UCSD-AML1 (cell line): ENCODE measurements at regions not wholly inside any gene's neighbourhood (a gene's known extent, or its start where the extent isn't known, plus 50 kb on each side); places are given as distances from the start of the nearest gene placed in this dataset.
"Not testable (repeated sequence)": the region's sequence is repeated elsewhere in the genome, so short reads cannot be mapped to it uniquely, and the experiment has no call there.

Experiments used
- DNase-seq: peaks from one replicate; lab custom pipeline; 2025; ENCODE audit not compliant: unreplicated experiment; lab: John Stamatoyannopoulos, UW

DNA sequence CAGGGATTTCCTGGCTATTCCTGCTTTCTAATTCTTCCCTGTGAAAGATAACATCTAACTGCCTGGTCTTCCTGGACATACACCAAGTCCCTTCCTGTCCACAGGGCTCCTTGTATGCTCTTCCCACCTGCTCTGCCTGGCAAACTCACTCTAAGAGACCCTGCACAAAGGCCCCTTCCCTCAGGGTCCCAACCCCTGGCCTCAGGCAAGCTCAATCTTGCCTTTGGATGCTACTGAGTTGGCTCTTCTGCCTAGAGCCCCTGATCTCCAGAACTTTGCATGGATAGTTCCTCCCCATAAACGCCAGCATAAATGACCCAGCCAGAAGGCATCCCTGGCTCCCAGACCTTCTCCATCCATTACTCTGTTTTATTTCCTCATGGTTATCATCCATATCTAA, 98.3 kb upstream of the OTOS start:
- DNase-seq, result no peak

GRCh38 chr2:240239325-240239724, 98.9 kb upstream of the OTOS start:
- DNase-seq, result no peak

- DNase-seq, result no peak
These were observed 99.7 kb upstream of the OTOS start for GRCh38 chr2:240240017-240240734.

DNA sequence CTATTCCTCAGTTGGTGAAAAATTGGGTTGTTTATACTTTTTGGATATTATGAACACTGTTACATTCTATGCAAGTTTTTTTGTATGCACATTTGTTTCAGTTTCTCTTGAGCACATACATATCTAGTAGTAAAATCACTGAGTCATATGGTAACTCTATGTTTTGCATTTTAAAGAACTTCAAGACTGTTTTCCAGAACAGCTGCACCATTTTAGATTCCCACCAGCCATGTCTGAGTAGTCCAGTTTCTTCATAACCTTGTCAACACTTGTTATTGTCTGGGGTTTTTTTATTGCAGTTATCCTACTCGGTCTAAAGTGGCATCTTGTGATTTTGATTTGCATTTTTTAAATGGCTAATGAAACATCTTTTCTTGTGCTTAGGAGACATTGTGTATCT, 100.3 kb upstream of the OTOS start:
- no peak for DNase-seq

GRCh38 chr2:240241572-240241971, 101.1 kb upstream of the OTOS start:
- no peak for DNase-seq

DNA sequence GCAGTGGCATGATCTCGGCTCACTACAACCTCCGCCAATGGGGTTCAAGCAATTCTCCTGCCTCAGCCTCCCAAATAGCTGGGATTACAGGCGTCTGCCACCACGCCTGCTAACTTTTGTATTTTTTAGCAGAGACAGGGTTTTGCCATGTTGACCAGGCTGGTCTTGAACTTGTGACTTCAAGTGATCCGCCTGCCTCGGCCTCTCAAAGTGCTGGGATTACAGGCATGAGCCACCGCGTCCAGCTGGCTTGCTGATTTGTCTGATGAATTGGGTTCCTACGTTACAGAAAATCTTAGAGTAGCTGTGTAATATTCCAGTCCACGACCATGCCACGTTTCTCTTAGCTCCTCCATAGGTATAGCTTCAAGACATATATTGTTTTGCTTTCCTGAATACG, 102.6 kb upstream of the OTOS start:
- DNase-seq, result not testable (repeated sequence)

DNA sequence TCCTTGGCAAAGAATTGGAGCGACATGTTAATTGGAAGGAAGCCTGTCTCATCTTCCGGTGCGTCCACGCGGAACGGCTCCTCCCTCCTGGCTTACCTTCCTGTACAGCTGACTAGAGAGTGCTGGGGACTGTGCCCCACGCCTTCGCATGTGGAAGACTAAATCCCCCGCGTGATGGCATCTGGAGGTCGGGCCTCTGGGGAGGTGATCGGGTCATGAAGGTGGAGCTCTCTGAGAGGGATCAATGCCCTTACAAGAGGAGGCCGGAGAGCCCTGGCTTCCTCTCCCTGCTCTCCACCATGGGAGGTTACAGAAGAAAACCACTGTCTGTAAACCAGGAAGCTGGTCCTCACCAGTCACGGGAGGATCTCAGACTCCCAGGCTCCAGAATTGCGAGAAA, 104.1 kb upstream of the OTOS start:
- no peak for DNase-seq

GRCh38 chr2:240245184-240245583, 104.7 kb upstream of the OTOS start:
- no peak for DNase-seq

GRCh38 chr2:240245706-240246105, 105.2 kb upstream of the OTOS start:
- no peak for DNase-seq

DNA sequence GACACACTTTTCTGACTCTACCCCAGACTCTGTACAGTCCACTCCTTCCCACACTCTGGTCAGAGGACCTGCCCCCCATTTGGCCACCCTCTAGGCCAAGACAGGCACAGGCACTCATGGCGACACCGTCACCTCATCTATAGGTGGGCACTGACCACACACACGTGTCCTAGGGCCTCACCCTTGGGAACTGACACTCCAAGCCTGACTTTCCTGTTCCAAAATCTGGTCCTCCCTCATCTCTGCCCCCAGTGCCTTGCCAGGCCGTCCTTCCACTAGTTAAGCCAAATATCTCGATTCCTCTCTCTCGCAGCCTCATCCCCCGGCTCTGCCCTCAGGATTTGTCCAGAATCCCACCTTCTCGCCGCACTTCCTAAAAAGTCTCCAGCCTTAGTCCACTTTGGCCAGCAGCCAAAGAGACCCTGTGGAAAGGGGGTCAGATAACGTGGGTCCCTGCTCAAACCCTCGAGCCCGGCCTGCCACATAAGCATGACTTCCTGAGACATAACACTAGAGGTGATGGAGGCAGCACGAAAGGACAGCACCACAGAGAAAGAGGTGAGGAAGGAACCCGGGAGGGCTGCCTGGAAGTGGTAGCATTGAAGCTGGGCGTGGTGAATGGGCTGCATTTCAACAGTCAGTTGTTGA, 105.8 kb upstream of the OTOS start:
- no peak for DNase-seq

DNA sequence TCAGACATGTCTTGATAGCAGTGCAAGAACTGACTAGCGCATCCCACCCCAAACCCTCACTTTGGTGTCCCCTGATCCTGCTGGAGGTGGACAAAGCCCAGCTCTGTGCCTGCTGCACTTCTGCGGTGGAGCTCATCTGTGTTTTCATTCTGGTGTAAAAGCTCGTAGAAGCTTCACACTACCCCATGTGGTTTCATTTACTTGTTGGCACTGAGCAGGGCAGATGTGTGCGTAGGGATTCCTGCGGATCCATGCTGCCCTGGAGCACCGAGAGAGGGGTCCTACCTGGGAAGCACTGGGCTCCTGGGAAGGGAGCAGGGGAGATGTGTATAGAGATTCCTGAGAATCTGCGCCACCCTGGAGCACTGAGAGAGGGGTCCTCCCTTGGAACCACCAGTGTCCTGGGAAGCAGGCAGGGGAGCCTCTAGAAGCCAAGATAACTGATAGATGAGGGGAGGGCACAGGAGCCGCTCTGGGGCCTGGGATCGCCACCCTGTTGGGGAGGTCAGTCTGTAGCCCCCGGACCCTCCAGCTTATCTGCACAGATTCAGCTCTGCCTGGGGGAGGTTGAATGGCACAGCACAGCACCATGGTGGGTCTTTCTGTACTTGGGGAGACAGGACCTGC, 106.9 kb upstream of the OTOS start:
- no peak for DNase-seq

DNA sequence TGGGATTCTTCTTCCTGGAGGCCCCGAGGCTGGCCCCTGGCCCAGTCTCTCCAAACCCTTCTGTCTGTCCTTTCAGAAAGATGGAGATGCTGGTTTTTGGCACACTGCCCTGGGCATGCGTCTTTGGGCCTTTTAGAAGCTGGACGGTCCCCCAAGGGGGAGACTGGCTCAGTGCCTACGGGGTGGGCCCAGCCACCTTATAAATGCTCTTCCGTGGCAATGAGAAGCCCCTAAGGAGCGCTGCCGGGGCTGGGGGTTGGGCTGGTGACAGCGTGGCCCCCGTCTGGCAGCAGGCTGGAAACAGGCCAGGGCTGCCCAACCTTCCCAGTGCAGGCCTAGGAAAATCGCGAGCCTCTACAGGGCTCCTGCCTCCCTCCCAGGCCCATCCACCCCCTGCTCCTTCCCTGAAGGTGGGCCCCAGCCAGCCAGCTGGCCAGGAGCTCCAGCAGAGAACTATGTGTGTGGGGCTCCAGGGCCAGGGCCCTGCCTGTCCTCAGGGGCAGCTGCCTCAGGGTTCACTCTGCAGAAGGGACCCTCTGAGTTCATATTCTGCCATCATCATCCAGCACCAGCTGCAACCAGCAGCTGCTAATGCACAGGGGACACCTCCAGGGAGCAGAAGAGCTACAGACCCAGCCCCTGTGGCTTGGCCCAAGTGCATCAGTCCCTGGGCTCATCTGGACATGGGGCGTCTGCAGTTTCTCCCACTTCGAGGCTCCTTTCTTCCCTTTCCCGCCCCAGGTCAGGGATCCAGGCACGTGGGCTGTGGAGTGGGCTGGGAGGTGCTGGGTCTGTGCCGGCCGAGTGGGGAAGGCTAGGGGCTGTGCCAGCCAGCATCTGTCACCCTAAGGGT, 107.6 kb upstream of the OTOS start:
- no peak for DNase-seq

DNA sequence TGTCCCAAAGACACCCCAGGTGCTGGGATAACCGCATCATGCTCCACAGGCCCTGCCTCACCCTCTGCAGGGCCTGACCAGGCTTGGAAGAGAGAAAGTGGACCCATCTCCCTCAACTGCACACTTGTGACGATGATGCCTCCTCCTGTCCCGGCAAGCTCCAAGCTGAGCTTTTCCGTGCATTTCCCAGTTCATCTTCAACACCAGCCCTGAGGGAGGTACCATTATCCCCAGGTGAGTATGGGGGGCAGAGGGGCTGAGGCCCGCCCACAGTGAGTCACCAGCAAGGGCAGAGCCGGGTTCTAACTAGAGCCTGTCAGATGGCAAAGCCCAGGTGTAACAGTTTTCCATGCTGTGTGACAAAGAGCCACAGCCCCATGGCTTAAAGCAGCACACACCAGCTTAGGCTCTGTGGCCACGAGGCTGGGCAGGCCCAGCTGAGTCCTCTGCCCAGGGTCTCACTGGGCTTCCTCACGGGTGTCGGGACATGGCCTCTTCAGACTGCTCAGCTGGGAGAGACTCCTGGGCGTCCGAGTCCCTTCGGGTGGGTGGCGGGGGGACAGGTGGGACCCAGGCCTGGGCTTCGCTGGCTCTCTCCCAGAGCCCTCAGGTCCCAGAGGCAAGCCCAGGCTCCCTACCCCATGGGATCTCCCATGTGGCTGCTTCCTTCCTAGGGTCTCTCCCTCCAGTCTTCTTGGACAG, 108.4 kb upstream of the OTOS start:
- DNase-seq, result no peak

DNA sequence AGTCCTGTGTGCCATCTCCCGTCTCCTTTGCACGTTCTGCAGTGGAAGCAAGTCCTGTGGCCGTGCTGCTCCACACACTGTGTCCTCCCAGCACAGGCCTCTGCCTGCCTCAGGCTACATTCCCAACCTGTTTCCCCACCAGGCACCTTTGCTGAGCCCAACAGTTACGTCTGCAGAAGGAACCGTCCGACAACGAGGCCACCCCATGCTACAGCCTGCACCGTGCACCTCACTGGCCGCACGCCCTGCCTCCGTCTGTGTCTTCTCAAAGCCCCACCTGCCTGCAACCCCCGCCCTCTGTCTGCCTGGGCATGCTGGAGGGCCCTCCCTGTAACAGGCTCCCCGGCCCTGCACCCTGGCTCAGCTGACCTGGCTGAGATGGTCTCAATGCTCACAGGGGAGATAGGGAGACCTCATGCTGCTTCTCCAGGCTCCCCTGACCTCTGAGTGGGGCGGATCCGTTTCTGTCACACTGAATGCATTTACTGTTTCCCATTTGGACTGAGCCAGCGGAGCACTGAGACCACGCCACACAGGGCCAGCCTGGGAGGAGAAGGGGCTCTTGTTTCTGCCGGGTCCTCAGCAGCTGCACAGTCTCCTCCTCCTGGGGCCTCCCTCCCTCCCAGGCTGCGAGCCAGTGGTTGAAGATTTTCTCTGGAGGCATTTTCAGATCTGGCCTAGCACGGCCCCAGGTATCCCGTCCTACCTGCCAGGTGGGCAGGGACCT, 109.1 kb upstream of the OTOS start:
- DNase-seq, result no peak

GRCh38 chr2:240250150-240250984, 109.9 kb upstream of the OTOS start:
- DNase-seq, result no peak

DNA sequence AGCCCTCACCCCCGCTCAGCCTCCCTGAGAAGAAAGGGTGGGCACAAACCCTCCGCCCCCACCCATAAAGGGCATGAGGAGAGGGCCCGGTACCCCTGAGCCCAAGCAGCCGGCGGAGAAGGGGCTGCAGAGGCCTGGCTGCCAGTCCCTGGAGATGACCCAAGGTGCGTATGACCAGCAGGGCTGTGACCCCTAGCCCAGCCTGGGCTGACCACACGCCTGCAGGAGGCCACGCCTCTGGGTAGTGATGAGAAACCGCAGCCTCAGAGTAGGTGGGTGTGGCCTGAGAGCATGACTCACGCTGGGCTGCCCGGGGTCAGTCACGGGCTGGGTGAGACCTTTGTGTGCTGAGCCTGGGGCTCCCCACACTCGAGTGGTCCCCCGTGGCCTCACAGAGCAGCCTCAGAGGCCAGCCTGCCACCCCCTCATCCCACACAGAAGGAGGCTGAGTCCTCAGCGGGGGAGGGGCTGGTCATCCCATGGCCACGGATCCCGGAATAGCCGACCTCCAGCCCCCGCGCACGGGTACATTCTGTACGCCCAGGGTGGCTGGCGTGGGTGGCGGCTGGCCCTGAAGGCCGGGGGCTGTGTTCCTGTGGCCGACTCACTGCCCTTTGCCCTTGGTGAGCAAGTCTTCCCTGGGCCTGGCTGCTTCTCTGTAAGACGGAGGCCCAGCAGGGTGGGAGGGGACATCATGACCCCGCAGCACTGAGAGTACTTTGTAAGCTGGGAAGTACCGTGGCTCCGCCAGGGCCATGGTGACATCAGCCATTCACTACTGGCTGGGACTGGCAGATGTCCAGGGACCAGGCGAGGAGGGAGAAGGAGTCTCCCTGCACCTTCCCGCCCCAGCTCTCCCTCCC, 110.8 kb upstream of the OTOS start:
- DNase-seq, result no peak

DNA sequence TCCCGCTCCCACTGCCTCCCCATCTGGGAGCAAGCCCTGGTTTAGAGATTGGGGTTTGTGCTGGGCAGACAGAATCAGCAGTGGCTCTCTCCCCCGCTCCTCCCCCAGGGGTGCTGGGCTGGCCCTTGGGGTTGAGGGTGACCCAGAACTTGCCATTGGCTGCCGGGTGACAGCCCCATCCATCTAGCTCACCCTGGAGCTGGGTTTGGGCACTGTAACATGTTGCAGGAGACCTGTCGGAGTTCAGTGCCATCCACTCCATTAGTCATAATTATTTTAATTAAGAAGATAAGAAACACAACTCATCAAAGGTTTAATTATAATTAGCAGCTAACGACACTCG, 111.4 kb upstream of the OTOS start:
- no peak for DNase-seq

GRCh38 chr2:240252191-240252871, 111.9 kb upstream of the OTOS start:
- no peak for DNase-seq
